NCI-H748 treated with DMSO at 0.1 percent for 48 hours (cell line): ENCODE measurements at regions not wholly inside any gene's neighbourhood (a gene's known extent, or its start where the extent isn't known, plus 50 kb on each side); places are given as distances from the start of the nearest gene placed in this dataset.

ENCODE experiments used
- DNase-seq: peaks from one replicate; lab custom pipeline; 2025; lab: John Stamatoyannopoulos, UW

- no peak for DNase-seq
These were observed 799.5 kb downstream of the QKI start for GRCh38 chr6:164214066-164214465.

DNA sequence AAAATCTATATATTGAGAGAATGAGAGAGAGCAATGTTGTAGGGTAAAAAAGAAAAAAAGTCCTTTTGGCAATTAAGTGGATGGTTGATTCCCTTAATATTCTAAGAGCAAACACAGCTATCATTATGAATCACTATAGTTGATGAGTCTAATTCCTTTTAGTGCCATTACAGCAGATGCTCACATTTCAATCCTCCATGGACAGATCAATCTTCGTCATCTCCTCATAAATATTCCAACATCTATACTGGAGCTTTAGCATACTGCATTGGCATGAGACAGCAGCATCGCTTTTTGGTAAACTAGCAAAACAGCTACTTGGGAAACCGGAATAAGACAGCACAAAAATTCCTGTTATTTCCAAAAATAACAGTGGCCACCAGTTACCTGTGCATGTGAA is 796.7 kb downstream of the QKI start:
- DNase-seq: no peak

DNA sequence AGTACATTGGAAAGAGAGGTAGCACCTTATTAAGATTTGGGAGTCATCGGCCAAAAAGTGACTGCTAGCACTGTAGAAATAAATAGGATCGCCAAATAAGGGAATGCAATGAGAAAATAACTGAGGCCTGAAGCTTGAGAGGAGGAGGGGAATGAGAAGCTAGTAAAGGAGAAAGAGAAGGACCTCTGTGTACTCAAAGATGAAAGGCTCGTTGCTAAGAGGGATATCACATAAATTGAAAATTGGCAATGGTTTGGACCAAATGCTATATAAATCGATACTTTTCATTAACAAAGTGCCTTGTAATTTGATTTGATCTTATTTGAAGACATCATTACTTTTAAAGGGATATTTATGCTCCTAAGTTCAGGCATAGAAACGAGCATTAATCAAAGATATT is 796.3 kb downstream of the QKI start:
- DNase-seq: no peak

GRCh38 chr6:164210323-164210722 is 795.8 kb downstream of the QKI start:
- no peak for DNase-seq

- no peak for DNase-seq
These were observed 793.9 kb downstream of the QKI start for GRCh38 chr6:164208371-164208770.

DNA sequence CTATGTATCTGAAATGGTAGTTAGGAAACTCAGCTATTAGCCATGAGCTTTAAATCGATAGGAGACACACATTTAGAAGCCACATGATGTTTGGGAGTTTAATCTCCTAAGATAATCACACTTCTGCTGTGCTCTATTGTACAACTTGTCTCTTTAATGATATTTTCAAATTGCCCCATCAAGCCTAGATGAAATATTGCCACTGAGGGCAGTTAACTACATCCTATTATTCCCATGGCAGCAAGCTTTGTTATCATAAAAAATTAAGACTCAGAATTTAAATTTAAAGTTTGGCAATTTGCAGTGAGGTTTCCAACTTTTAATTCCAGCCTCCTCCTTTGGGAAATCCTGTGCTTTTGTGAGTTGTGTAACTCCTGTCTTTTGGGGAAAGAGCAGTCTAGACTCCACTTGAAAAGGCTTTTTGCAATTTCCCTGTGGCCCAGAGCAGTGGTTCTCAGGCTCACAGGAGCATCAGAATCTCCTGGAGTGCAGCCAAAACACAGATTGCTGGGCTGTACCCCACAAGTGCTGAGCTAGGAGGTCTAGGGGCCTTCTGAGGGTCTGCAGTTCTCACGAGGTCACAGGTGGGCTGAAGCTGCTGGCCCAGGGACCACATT is 792.4 kb downstream of the QKI start:
- no peak for DNase-seq

DNA sequence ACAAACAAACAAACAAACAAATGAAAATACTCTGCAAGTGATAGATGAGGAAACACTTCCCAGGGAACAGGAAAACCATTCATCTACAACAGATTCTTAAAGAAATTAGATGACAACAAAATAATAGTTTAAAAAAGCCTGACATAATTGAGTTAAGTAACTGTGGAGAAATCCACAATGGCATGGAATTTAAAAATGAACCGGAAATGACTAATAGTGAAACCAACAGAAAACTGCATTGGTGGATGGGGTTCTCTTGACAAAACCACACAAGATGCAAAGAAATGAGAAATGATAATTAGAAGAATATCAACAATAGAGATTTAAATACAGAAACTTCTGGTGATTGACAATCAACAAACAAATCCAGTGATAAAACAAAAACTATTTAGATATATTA is 785.6 kb downstream of the QKI start:
- DNase-seq: no peak

DNA sequence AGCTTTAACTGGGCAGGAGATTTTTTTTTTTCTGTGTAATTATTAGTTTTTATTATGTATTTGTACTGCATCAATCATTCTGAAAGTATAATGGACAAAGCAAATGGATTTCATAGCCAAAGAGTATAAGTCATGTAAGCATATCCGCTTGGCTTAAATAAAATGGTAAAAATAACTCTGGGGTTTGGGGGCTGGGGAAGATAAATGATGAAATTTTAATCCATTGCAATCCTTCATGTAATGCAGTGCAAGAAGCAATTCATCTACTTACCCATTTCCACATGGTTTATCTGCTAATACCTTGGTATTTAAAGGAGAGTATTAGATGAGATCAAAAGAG is 781.4 kb downstream of the QKI start:
- DNase-seq: no peak

DNA sequence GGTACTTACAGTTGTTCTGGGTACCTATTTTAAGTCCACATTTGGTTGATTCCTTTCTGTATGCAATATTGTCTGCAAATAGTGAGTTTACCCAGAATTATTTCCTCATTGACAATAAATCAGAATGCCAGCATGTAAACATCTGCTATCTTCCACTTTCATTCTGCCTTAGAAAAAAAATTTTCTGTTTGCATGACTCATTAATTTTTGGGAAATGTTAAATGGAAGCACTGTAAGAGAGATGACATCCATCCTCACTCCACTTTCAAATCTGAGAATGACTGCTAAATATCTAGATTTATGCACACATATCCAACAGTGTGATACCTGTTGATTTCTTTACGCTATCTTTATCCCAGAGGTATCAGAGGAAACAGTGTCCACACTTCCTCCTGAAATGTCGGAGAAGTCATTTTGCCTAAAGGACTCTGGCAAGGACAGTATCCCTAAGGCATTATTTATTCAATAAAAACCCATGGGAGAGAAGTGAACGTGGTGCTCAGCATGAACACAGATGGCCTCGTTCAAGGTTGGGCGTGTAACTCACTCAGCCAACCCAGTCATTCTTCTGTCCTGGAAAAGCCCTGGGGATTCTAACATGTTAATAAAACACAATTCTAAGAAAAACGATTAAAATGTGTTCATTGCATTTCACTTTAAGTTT is 780.9 kb downstream of the QKI start:
- DNase-seq: no peak

DNA sequence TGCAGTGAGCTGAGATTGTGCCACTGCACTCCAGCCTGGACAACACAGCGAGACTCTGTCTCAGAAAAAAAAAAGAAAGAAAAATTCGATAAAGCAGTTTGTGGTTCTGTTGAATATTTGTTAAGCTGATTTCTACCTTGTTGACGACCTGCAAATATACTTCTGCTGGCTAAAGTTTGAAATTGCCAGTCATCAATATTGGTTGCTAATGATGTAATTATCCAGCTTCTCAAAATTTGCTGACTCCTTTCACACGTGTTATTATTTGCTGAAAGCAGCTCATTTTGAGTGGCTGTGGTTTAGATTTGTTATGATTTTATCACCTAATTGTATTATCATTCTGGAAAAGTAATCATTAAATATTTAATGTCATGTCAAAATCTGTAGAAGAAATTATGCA is 774.3 kb downstream of the QKI start:
- no peak for DNase-seq

DNA sequence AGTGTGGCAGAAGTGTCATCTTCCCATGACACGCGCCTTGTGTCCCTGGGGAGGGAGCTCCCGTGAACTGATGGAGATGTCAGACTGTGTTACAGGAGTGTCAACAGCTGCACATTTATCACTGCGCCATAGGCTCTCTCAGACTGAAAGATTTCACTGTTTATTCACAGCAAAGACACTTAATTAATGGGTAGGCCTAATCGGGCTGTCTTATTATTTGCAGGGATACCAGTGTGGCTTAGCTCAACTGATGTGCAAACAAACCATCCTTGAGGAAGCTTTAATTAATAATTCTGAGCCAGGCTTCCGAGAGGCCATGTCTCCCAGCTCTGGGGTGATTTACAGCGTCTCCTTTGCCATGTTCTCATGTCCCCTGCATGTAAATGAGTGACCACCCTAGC is 771.0 kb downstream of the QKI start:
- DNase-seq: peak; percentile 53

GRCh38 chr6:164184410-164184809 is 769.9 kb downstream of the QKI start:
- no peak for DNase-seq

- no peak for DNase-seq
These were observed 769.1 kb downstream of the QKI start for GRCh38 chr6:164183556-164184123.

DNA sequence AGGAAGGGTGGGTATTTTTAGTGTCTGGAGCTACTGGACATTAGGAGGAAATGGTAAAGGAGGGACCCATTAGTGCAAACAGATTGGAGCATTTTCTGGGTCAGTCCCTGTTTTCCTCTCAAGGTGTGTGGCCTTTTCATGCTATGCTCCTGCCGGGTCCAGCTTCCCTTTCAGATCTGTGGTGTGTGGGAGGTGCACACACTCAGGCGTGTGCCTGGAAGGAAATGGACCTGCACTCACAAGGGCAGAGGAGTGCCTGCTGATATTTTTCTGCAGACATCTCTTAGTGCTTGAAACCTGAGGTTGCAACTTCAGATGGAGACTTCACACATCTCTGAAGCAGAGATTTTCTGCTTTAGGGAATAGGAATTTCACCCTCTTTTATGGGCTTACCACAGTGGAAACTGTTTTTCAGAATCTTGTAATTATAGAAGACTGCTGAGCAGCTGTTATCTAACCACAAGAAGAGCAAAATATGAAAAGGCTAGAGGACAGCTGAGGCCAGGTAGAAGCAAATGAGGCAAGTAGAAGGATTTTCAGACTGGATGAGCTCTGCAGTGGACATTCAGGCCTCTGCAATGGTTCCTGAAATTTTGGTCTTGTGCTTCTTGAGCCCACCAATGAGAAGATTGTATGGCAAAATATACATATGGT is 764.3 kb downstream of the QKI start:
- DNase-seq: no peak

DNA sequence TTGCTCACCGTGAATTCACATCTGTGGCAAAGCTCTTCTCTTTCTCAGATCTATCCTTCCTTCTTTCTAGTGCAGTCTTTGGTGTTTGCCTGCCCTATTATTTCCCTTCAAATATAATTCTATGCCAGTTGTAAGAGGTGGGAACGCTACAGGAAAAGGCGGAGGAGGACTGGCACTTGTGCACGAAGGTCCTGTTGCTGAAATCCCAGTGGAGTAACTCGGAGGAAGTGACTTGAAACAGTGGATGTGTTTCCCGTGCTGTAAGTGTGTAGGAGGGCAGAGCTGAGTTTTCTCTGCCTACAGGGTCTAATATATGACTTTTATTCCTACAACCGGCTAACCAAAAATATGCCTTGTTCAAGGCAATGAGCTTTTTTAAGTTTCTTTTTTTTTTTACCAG is 754.8 kb downstream of the QKI start:
- DNase-seq: no peak

DNA sequence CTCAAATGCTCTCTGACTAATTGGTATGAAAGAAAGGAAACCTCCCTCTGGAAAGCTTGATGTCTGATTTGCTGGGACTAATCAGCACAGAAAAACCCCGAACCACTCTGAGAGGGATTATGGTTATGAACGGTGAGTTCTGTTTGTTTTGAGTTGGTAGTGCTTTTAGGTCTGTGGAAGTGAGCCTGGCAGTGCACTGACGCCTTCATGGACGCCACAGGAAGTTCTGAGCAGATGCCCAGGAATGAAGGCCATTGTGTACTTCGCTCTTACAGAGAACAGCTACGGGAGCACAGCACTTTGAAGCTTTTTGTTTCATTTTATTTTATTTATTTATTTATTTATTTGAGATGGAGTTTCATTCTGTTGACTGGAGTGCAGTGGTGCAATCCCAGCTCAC is 754.1 kb downstream of the QKI start:
- no peak for DNase-seq

- no peak for DNase-seq
These were observed 753.4 kb downstream of the QKI start for GRCh38 chr6:164167873-164168405.

- no peak for DNase-seq
These were observed 752.5 kb downstream of the QKI start for GRCh38 chr6:164166996-164167395.

- no peak for DNase-seq
These were observed 752.0 kb downstream of the QKI start for GRCh38 chr6:164166515-164166914.

- DNase-seq: no peak
These were observed 750.4 kb downstream of the QKI start for GRCh38 chr6:164164876-164165275.

GRCh38 chr6:164163239-164163638 is 748.7 kb downstream of the QKI start:
- DNase-seq: no peak

GRCh38 chr6:164159061-164159460 is 744.5 kb downstream of the QKI start:
- DNase-seq: no peak

- DNase-seq: no peak
These were observed 740.1 kb downstream of the QKI start for GRCh38 chr6:164154588-164154987.
